Activated CD4-positive, alpha-beta T cell treated with anti-CD3 and anti-CD28 coated beads, Interleukin-2, amount 50 U/mL, for 24 hours (primary cell): ENCODE measurements at regions not wholly inside any gene's neighbourhood (a gene's known extent, or its start where the extent isn't known, plus 50 kb on each side); places are given as distances from the start of the nearest gene placed in this dataset.

Experiments used
- DNase-seq, 2 donors: peaks; one replicate each; pipeline ENCODE4 v3.0.0-alpha.2; 2020; ENCODE audit warnings: low read depth in 1 of 2, low spot score in 1 of 2

DNA sequence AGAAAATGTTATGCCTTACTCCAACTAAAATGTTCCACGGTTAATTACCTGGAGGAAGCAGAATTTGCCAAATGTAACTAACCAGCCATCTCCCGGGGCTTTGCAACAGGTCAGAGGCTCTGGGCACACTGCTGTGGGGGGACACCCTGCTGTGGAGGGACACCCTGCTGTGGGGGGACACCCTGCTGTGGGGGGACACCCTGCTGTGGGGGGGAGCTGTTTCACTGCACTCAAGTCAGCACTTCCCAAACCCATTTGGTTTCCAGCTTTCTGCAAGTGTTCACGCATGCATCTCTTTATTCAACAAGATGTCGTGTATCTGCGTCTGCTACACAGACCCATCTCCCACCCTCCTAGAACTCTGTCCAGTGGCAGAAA lies 239.5 kb downstream of the C16orf95 start:
- no peak for DNase-seq

DNA sequence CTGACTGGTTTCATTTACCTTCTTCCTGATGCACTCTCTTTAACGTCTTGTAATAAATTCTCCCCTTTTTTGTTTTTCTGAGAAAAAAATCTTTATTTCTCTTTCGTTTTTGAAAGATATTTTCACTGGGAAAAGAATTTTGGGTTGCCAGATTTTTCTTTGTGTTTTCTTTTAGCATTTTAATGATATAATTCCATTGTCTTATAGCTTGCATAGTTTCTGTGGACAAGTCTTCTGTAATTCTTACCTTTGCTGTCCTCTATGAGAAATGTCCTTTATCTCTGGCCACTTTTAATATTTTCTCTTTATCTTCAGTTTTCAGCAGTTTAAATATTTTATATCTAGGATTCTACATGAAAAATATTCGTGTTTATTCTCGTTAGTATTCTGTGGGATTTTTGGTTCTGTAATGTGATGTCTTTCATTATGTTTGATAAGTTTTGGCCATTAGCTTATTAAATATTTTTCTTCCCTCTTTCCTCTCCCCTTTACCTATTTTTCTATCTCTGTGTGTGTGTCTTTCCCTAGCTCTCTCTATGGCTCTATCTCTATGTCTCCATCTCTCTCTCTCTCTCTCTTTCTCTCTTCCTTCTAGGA lies 236.5 kb downstream of the C16orf95 start:
- no peak for DNase-seq

DNA sequence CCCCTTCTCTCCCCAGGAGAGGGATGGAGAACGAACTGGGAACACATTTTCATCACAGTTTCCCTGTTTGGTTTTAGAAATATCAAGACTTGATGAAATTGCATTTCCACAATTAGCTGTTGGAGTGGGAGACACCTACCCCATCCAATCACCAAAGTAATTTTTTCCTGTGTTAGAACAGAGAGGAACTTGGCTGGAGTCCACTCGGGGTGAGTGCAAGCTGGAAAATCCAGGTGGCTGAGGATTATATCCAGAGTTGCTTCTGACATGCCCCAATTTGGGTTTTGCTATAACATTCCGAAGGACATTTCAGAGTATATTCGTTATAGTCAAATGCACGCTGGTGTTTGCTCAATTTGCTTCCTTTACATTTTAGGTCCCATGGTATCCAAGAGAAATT lies 231.8 kb downstream of the C16orf95 start:
- DNase-seq: no peak

DNA sequence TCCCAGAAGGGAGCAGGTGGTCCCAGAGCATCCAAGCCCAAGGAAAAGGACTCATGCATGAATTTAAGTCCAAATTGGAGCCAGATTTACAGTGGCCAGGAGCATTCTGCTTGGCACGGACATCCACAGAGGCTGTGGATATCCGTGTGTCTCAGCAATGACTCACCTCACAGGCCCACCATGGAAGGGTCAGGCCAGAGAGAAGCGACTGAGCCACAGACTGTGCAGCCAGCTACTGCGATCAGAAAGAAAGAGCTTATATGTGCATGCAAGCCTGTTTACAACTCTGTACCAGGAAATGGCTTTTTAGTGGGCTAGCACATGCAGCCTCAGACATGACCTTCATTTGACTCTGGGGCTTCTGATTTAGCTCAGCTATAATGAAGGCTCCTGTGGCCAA lies 231.0 kb downstream of the C16orf95 start:
- DNase-seq: no peak

DNA sequence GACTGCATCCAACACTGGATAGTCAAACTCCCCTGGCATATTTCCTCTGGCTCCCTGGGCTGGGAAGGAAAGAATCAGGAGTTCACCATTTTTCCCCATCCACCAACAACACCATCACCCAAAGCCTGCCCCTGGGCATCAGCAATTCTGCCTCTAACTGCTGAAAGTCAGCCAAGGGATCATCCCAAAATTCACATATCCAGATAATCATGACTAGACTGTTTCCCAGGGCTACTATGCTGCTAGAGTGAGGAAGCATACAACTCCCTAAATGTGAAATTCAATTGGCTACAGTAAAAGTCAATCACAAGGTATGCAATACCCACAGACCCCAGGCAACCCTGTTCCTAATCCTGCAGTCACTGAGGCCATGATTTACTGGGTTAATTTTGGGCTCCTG lies 230.6 kb downstream of the C16orf95 start:
- DNase-seq: no peak

DNA sequence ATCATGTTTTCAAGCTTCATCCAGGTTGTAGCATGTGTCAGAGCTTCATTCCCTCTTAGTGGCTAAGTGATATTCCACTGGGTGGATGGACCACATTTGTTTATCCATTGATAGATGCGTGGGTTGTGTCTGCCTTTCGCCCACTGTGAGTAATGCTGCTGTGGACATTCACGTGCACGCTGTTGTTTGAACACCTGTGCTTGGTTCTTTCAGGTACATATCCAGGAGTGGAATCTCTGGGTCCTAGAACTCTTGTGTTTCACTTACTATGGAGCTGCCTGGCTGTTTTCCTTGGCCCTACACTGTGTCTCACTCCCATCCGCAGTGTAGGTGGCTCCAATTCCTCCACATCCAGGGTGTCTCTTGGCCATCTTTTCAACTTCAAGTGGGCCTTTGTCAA lies 224.2 kb downstream of the C16orf95 start:
- no peak for DNase-seq

DNA sequence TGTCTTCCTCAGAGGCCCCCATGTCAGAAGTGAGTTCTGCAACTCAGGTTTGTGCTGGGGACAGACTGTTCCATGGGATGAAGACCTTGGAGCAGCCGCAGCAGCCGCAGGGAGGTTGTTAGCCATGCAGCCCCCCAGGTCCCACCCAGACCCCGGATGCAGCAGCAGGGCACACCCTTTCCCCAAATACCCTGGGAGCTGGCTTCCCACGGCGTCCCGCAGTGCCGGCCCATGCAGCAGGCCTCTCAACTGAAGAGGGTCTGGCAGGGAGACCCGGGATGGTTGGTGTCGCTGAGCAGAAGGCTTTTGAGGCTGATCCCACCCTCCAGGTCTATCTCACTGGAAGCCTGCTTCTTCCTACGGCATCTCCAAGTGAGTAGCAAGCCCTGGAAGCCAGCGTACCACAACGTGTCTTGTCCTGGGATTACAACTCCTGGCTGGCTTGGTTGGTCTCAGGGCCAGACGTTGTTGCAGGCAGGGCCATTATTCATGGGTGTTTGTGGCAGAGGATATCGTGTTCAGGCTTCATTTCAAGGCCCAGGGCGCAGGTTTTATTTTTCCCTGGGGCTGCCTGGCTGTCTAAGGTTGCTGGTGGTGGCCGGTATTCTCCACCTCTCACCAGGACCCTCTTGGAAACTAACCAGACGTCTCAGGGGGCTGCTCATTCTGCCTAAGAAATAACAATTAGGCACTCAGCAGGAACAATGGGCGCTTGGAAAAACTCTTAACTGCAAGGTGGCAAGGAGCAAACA lies 223.2 kb downstream of the C16orf95 start:
- no peak for DNase-seq

DNA sequence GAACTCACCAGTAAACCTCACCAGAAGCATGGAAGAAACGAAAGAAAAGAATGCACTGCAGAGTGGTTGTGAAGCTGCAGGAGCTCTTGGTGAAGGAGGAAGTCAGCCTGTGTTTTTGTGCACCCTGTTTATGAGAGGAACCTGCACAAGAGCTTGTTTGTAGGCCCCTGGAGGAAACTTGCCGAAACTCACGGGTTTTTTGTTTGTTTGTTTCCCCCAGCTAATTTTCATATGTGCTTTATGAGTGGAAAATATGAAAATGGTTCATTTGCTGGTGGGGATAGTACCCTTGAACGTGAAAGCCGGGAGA lies 222.7 kb downstream of the C16orf95 start:
- DNase-seq: no peak

DNA sequence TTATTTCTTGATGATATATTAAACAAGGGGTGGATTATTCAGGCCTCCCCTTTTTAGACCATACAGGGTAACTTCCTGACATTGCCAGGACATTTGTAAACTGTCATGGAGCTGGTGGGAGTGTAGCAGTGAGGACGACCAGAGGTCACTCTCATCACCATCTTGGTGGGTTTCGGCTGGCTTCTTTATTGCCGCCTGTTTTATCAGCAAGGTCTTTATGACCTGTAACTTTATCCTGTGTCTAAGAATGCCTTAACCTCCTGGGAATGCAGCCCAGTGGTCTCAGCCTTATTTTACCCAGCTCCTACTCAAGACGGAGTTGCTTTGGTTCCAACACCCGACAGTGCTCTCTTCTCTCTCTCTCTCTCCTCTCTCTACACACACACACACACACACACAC lies 221.9 kb downstream of the C16orf95 start:
- no peak for DNase-seq

DNA sequence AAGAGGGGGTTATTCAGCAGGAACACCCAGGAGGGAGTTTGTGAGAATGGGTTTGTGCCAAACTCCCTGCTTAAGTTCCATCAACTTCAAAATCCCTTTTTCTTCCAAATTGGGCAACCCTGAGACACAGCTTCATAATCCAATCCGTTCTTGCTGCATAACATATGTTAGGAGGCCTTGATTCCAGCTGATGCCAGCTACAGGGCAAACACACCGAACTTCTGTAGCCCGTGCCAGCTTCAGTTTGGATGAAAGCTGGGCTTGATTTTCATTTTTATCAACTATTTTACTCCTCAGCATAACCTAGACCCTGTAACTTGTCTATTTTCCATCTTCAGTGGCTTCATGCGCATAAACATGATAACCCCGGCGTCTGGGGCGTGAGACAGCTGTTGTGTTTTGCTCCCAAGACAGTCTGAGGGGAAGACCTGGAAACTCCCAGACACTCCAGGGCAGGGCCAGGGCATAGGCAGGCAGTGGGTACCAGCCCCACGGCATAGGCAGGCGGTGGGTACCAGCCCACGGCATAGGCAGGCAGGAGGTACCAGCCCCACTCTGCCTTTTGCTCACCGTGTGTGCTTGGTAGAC lies 220.4 kb downstream of the C16orf95 start:
- DNase-seq: no peak

DNA sequence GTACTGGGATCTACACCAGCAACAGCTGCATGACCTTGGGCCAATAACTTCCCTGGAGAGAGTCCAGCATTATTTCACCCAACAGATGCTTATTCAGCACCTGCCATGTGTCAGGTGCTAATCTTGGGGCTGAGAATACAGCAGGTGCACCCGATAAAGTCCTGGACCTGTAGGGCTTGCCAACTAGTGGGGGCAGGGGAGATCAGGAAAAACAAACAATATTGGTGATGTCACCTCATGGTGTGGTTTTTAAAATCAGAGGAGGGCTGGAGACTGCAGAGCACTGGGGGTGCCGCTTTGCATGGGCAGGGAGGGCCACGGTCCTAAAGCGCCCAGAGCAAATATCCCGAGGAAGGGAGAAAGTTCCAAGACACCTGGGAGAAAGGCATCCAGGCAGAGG lies 218.8 kb downstream of the C16orf95 start:
- DNase-seq: no peak

DNA sequence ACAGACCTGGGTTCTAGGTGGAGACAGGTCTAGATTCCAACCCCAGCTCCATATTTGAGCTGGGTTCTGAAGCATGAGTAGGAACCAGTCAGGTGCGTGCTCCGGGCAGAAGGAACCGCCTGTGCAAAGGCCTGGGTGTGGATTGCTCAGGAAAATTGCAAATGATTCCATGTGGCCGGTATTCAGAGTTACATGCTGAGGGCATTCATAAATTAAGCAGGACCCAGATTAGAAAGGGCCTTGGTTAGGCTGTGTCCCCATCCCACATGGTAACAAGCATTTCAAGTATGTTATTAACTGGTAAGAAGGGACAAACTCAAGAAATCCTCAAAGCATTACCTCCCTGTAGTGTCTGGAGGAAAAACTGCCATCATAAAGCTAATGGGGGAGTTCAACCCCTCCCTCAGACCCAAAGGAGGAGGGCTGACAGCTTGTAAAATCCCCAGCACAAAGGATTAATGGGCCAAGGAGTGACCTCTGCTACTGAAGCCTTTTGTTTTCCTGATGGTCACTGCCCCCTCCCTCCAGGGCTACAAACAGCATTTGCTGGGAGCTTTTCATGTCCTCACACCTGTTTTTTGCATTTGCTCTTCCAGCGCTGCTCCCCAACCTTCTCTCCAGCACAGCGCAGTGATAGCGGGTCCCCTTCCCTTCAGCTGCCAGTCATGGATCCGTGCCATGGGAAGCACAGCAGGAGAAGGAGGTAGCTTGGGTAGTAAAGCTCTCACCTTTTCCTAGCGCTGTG lies 218.0 kb downstream of the C16orf95 start:
- DNase-seq: no peak

DNA sequence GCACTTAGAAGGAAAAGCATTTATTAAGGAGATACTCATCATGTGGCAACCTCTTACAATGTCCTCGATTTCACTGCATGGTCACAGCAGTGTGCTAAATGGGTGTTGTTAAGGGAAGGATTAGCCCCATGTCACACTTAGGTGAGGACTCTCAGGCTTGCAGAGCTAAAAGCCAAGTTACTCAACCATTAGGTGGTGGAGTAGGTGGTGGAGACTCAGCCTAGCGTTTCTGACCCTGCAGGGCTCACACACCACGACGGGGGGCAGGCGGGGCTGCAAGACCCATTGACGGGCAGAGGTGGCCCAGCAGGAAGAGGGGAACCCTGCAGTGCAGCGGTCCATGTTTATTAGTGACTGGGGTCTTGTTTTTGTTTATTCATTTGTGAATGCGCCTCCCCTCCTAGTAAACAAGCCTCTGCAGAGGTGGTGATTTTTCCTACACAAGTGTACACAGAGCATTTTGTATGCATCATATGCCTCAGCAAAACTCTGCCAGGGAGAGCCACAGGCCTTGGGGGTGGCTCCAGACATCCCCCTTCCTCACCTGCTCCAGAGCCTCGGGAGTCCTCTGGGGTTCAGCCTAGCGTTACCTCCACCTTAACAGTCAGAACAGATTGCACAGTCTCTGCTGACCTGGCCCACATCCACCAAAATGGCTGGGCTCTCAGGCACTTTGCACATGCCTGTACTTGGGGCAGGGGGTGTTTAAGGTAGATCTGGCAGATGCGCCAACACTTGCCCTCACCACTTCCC lies 216.7 kb downstream of the C16orf95 start:
- DNase-seq: no peak

DNA sequence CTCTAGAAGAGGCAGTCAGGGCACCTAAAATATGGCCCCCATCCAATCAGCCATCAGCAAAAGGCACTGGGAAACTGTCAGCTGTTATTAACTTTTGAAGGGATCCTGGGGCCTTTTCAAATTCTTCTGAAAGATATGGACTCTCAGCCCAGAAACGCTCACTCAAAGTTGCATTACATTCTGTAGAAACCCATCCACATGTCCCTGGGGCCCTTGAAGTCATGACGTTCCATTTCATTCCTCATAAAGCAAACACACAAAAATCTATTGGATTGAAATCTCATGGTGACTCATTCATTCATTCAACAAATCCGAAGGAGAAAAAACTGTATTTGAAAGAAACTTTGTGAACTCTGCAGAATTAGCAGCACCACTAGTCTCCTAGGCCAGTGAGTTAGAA lies 215.3 kb downstream of the C16orf95 start:
- DNase-seq: no peak

DNA sequence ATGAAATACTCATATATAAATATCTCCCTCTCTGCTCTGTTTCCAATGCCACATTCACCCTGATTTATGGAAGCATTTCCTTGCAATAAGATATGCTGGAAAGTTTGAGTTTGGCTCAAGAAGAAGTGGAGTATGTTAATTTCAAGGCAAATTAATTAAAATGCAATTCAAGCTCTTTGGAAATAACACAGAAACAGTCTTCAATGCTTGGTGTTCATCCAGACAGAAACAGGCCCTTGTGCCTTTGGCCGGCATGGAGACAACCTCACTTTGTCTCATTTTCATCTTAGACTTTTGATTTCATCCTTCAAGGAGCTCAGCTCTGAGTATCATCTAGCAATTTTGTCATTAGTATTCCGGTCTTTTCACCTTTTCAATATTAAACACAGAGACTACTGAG lies 210.0 kb downstream of the C16orf95 start:
- DNase-seq: no peak

DNA sequence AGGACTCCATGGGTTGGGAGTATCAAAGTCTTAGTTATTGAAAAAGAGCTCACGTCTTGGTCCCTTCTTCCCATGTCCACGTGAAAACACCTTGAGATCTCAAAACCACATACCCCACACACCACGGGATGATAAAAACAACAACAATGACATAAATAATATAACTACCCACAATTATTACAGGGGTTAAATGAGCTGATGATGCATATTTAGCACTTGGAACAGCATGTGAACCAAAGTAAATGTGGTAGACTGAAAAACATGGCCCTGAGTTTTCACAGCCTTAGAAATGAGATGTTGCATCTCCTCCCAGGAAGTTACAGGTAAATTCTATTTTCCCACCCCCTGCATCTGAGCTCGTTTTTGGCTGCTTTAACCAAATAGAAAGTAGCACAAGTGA lies 208.9 kb downstream of the C16orf95 start:
- no peak for DNase-seq

DNA sequence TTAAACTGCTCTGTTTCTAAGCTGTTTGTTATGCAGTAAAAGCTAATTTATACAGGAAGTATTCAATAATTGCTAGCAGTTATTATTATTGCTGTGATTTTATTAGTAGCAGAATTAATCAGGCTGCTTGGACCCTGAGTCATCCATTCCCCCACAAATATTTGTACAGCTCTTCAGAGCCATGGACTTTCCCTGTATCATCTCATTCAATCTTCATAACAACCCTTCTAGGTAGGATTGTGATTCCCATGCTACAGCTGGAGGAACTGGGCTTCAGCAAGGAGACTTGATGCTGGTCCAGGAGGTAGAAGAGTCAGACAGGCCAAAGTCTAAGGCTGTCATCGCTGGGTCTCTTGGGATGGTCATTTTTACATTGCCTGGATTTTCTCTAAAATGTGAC lies 208.3 kb downstream of the C16orf95 start:
- no peak for DNase-seq

DNA sequence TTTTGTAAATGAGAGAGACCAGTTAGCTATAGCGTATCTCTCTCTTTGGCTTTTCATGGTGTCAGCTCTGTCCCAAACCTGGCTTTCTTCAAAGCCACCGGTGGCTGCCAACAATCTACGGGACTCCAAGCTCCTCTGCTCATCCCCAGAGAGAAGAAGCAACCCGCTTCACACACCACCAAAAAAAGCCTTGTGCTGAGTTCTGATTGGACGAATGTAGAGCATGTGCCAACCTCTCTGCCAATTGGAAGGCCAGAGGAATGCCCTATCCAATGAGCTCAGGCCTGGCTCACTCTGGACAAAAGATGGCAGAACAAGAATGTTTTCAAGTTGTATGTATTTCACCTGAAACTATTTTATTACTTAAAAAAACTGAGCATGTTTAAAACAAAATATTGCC lies 202.4 kb downstream of the C16orf95 start:
- no peak for DNase-seq

DNA sequence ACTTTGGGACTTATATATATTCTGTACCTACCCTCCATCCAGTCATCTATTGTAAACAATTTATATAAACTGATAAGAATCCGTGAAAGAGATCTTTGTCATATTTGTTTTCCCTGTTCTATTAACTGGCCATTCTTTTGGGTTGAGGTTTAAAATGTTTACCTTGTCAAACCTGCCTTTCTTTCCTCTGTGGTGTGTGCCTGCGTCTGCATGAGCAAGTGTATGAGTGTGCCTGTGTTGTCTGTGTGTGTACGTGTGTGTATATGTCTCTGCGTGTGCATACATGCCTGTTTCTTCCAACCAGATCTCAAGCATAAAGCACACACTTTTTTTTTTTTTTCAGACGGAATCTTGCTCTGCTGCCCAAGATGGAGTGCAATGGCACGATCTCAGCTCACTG lies 201.5 kb downstream of the C16orf95 start:
- DNase-seq: no peak

DNA sequence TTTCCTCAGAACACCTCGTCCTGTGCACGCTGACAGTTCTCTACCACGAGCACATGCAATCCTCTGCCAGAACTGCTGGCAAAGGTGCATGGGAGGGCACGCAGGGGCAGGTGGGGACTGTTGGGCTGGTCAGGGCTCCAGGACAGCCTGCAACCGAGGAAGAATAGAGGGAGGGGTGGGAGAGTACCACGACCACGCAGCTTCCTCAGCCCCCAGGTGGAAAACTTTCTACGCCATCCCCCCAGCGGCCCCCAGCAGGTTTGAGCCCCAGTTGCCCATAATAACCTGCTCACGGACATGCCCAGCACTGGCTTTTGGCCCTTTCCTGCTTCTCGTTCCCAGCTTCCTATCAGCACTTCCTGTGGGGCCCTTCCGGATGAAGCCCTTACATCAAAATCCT lies 199.3 kb downstream of the C16orf95 start:
- DNase-seq: no peak

DNA sequence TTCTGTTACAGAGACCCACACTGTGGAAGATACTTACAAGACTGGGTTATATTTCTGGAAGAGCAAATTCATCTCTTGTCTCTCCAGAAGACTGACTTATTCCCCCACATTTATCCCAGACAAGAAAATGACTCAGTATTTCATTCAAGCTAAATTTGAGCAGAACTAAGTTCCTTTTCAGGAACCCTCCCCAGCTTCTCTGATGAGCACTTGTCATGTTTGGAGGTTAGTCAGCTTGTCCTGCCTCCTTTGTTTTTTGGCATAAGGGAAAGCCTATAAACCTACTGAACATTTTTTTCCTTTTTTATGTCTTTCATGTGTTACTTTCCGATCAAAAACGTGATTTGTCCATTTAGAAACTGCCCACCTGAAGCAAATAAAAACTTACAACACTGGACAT lies 198.0 kb downstream of the C16orf95 start:
- no peak for DNase-seq

DNA sequence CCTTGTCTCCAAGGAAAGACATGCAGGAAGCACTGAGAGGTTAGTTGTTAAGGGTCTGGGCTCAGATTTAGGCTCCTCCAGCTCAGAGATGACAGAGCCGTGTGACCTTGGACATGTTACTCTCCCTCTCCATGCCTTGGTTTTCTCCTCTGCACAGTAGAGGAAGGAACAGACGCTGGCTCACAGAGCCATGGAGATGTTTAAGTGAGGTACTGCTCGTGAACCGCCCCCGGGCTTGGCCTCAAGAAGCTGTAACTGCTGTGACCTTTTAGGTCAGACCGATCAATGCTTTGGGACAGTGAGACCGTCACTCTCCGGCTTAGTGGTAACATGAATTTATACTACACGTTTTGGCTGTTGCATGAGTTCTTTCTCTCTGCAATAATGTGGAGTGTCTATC lies 197.4 kb downstream of the C16orf95 start:
- no peak for DNase-seq
